GM23338 (cell line): ENCODE measurements at regions not wholly inside any gene's neighbourhood (a gene's known extent, or its start where the extent isn't known, plus 50 kb on each side); places are given as distances from the start of the nearest gene placed in this dataset.

Source experiments
- ATAC-seq: fragments of 200-7000 bp; cut with Tn5 transposase; 3 replicates; pipeline ENCODE4 v1.9.1; 2020
- DNase-seq: peaks from one replicate; pipeline ENCODE4 v3.0.0-alpha.2; 2015; ENCODE audit warnings: low spot score
- H2AFZ ChIP-seq: fragments of 200-600 bp; sonication (generic); 2 replicates; pipeline ENCODE4 v1.8.0; 2016; ENCODE audit warnings: antibody characterized with exemption, mild to moderate bottlenecking, moderate library complexity
- H3F3A ChIP-seq: fragments of 200-600 bp; sonication (generic); replicated peaks from 2 replicates; pipeline ENCODE4 v1.8.0; 2017; ENCODE audit warnings: antibody characterized with exemption, mixed run types, low read depth
- H3K27ac ChIP-seq: fragments of 200-600 bp; sonication (generic); 2 replicates; pipeline ENCODE4 v1.6.1; 2016; ENCODE audit warnings: low read depth
- H3K27me3 ChIP-seq: fragments of 200-600 bp; sonication (generic); 2 replicates; pipeline ENCODE4 v1.8.0; 2016; ENCODE audit warnings: mild to moderate bottlenecking, mixed run types, moderate library complexity; ENCODE audit not compliant: insufficient read depth
- H3K36me3 ChIP-seq: fragments of 200-600 bp; sonication (generic); 2 replicates; pipeline ENCODE4 v1.8.0; 2016; ENCODE audit warnings: mild to moderate bottlenecking; ENCODE audit not compliant: insufficient read depth
- H3K4me1 ChIP-seq: fragments of 200-600 bp; sonication (generic); 2 replicates; pipeline ENCODE4 v1.8.0; 2016; ENCODE audit warnings: mild to moderate bottlenecking, moderate library complexity; ENCODE audit not compliant: insufficient read depth
- H3K4me2 ChIP-seq: fragments of 200-600 bp; sonication (generic); 2 replicates; pipeline ENCODE4 v1.7.1; 2017; ENCODE audit warnings: mixed run types
- H3K4me3 ChIP-seq: fragments of 200-600 bp; sonication (generic); 2 replicates; pipeline ENCODE4 v1.6.1; 2016; ENCODE audit warnings: mixed run types
- H3K79me2 ChIP-seq: fragments of 200-600 bp; sonication (generic); replicated peaks from 2 replicates; pipeline ENCODE4 v1.8.0; 2017; ENCODE audit warnings: mild to moderate bottlenecking; ENCODE audit not compliant: insufficient read depth
- H3K9me2 ChIP-seq: fragments of 200-600 bp; sonication (generic); 2 replicates; pipeline ENCODE4 v1.8.0; 2017; ENCODE audit not compliant: insufficient read depth
- H4K20me1 ChIP-seq: fragments of 200-600 bp; sonication (generic); replicated peaks from 2 replicates; pipeline ENCODE4 v1.8.0; 2017; ENCODE audit warnings: mild to moderate bottlenecking; ENCODE audit not compliant: insufficient read depth
- H3K27ac Mint-ChIP-seq: 2 replicates; pipeline ENCODE4 v1.8.0; 2020; ENCODE audit warnings: inconsistent platforms, mild to moderate bottlenecking, moderate library complexity, mixed read lengths
- H3K27me3 Mint-ChIP-seq: 3 replicates; pipeline ENCODE4 v1.8.0; 2022; ENCODE audit warnings: low read depth, mild to moderate bottlenecking, moderate library complexity, mixed read lengths, inconsistent platforms; ENCODE audit not compliant: insufficient read depth, poor library complexity
- H3K36me3 Mint-ChIP-seq: 3 replicates; pipeline ENCODE4 v1.8.0; 2021; ENCODE audit warnings: low read depth, mild to moderate bottlenecking, inconsistent platforms, moderate library complexity, mixed read lengths
- H3K4me1 Mint-ChIP-seq: 3 replicates; pipeline ENCODE4 v1.8.0; 2020; ENCODE audit warnings: mild to moderate bottlenecking, inconsistent platforms, mixed read lengths
- H3K4me3 Mint-ChIP-seq: 3 replicates; pipeline ENCODE4 v1.8.0; 2021; ENCODE audit warnings: moderate library complexity, mild to moderate bottlenecking, inconsistent platforms, mixed read lengths
- H3K9me3 Mint-ChIP-seq: 3 replicates; pipeline ENCODE4 v1.8.0; 2020; ENCODE audit warnings: moderate library complexity, mild to moderate bottlenecking, inconsistent platforms, mixed read lengths
- CREB1 ChIP-seq: fragments of 250-450 bp; sonication (Bioruptor Pico); IDR thresholded peaks from 2 replicates; pipeline ENCODE4 v1.5.0; 2020; ENCODE audit warnings: low read depth, mild to moderate bottlenecking, moderate library complexity
- CTCF ChIP-seq, 2 experiments: fragments of 200-600 bp in 1 of 2; sonication (generic) in 1 of 2; conservative IDR thresholded peaks; 2 replicates each; pipeline versions ENCODE4 v1.5.1 to v1.6.1; 2016 to 2017; ENCODE audit warnings: antibody characterized with exemption in 2 of 2, low read depth in 2 of 2, mild to moderate bottlenecking in 2 of 2, moderate library complexity in 1 of 2
- EZH2 ChIP-seq: fragments of 200-600 bp; sonication (generic); IDR thresholded peaks from one replicate; pipeline ENCODE4 v1.8.0; 2017; ENCODE audit warnings: antibody characterized with exemption, mild to moderate bottlenecking, low read depth; ENCODE audit not compliant: unreplicated experiment
- EZH2phosphoT487 ChIP-seq: fragments of 200-600 bp; sonication (generic); IDR thresholded peaks from one replicate; pipeline ENCODE4 v1.8.1; 2018; ENCODE audit warnings: antibody characterized with exemption; ENCODE audit not compliant: unreplicated experiment
- JUNB ChIP-seq: IDR thresholded peaks from one replicate; pipeline ENCODE4 v1.6.1; 2016; ENCODE audit warnings: antibody characterized with exemption; ENCODE audit not compliant: unreplicated experiment
- NANOG ChIP-seq: IDR thresholded peaks from 2 replicates; pipeline ENCODE4 v1.6.1; 2016; ENCODE audit warnings: antibody characterized with exemption, borderline replicate concordance
- POLR2AphosphoS5 ChIP-seq: IDR thresholded peaks from 2 replicates; pipeline ENCODE4 v1.6.1; 2016; ENCODE audit warnings: antibody characterized with exemption, low read depth
- REST ChIP-seq: IDR thresholded peaks from one replicate; pipeline ENCODE4 v1.6.1; 2018; ENCODE audit warnings: antibody characterized with exemption; ENCODE audit not compliant: unreplicated experiment
- STAT1 ChIP-seq: IDR thresholded peaks from one replicate; pipeline ENCODE4 v1.6.1; 2016; ENCODE audit warnings: antibody characterized with exemption; ENCODE audit not compliant: unreplicated experiment
- ZNF114 ChIP-seq: fragments of 250-450 bp; sonication (Bioruptor Pico); IDR thresholded peaks from 2 replicates; pipeline ENCODE4 v1.5.0; 2020; ENCODE audit warnings: mild to moderate bottlenecking, moderate library complexity
- ZNF331 ChIP-seq: fragments of 250-450 bp; sonication (Bioruptor Pico); IDR thresholded peaks from 2 replicates; pipeline ENCODE4 v1.5.0; 2020; ENCODE audit warnings: low read depth, mild to moderate bottlenecking, moderate library complexity
- ZNF462 ChIP-seq: fragments of 250-450 bp; sonication (Bioruptor Pico); IDR thresholded peaks from 2 replicates; pipeline ENCODE4 v1.5.0; 2020; ENCODE audit warnings: mild to moderate bottlenecking, moderate library complexity
- TF ChIP-seq, protein P1 (sequence below): IDR thresholded peaks from 2 replicates; pipeline ENCODE4 v1.6.1; 2016; ENCODE audit warnings: antibody characterized with exemption

DNA sequence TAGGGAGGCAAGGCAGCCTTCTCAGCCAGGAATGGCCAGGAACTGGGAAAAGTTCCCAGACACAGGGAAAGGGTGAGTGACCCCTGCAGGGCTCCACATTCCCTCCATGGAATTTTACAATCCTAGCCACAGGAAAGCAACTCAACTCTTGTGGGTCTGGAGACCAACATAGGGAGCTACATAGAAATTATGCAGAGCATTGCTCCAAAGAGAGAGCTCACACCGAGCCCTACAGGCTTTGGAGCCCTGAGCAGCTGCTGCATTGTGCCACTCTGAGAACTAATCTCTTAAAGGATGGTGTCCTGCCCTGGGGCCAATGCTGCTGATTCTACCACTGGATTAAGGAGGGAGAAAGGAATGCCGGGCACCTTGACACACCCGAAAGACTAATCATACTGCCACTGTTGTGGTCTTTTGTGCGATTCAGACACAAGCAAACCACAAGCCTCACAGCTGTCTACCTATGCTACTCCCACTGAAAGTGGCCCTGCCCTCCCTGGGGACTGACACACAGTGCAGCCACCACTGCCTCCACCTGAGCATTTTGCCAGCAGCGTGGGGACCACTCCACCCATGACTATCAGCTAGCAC lies 1089.8 kb upstream of the NUDT12 start:
- no peak overlapping the region for H3K4me3 Mint-ChIP-seq
- no peak overlapping the region for H3K27ac ChIP-seq

More for the DNA sequence above, 1089.8 kb upstream of the NUDT12 start:
- no peaks in the 10 kb centered on the region for H3K9me2 ChIP-seq
- no peak overlapping the region for H3K4me3 ChIP-seq
- H3K4me2 ChIP-seq = no peak overlapping the region
- peak; percentile 87 for ATAC-seq
- H3K4me1 ChIP-seq = peaks cover 12% of the 10 kb centered on the region
- peaks cover 61% of the 10 kb centered on the region for H3K27me3 ChIP-seq
- H3K27ac Mint-ChIP-seq = no peak overlapping the region
- DNase-seq = peak; percentile 40
- TF ChIP-seq CREB1 (CRISPR knock-in tag) (no peak), POLR2AphosphoS5 (no peak), CTCF (conservative IDR thresholded peaks at IDR 0.05; ENCODE audit: low read depth in 2 of 2) (no peak), JUNB (no peak), ZNF114 (CRISPR knock-in tag) (no peak), EZH2 (no peak), ZNF462 (no peak), ZNF331 (CRISPR knock-in tag) (no peak), STAT1 (no peak), EZH2phosphoT487 (no peak), REST (no peak), NANOG (no peak)
- TF ChIP-seq, protein P1, sequence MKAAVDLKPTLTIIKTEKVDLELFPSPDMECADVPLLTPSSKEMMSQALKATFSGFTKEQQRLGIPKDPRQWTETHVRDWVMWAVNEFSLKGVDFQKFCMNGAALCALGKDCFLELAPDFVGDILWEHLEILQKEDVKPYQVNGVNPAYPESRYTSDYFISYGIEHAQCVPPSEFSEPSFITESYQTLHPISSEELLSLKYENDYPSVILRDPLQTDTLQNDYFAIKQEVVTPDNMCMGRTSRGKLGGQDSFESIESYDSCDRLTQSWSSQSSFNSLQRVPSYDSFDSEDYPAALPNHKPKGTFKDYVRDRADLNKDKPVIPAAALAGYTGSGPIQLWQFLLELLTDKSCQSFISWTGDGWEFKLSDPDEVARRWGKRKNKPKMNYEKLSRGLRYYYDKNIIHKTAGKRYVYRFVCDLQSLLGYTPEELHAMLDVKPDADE = no peak
- H3K36me3 Mint-ChIP-seq = no peaks in the 10 kb centered on the region
- no peaks in the 10 kb centered on the region; the same call in 2 of the 3 replicates for H3K9me3 Mint-ChIP-seq
- H2AFZ ChIP-seq = no peak overlapping the region
- H3K4me1 Mint-ChIP-seq = peaks cover 33% of the 10 kb centered on the region
- H3F3A ChIP-seq = no peaks in the 10 kb centered on the region
- H3K27me3 Mint-ChIP-seq = peaks cover 26% of the 10 kb centered on the region
- H3K79me2 ChIP-seq = no peaks in the 10 kb centered on the region
- no peaks in the 10 kb centered on the region for H3K36me3 ChIP-seq
- no peaks in the 10 kb centered on the region; the same call in 1 of the 2 replicates for H4K20me1 ChIP-seq
